Right ventricle myocardium superior (tissue), 1 donor: ENCODE measurements at regions not wholly inside any gene's neighbourhood (a gene's known extent, or its start where the extent isn't known, plus 50 kb on each side); places are given as distances from the start of the nearest gene placed in this dataset.
"Not testable (repeated sequence)": the region's sequence is repeated elsewhere in the genome, so short reads cannot be mapped to it uniquely, and the experiment has no call there.

Experiments
- ATAC-seq: fragments of 200-7000 bp; cut with Tn5 transposase; one replicate; pipeline ENCODE4 v1.9.1; 2020; ENCODE audit warnings: mild to moderate bottlenecking; ENCODE audit not compliant: poor library complexity
- DNase-seq: peaks from one replicate; pipeline ENCODE4 v3.0.0-alpha.2; 2020
- intact Hi-C: fragments of 100-400 bp; cut with DNase I; formaldehyde crosslinking; loops from one replicate; pipeline ENCODE4 v1.11.2; 2022
- donor health status: DM: no; HTN: yes; CAD: no; lungs with severe emphysema.

- DNase-seq = no peak
- intact Hi-C loops = no loop called here
- no peak for ATAC-seq
These were observed 129.3 kb downstream of the LNPK start for GRCh38 chr2:175872721-175873120.

GRCh38 chr2:175872005-175872348 lies 130.1 kb downstream of the LNPK start:
- DNase-seq (no peak), ATAC-seq (peak; percentile 90)
- intact Hi-C loops = no loop called here

DNA sequence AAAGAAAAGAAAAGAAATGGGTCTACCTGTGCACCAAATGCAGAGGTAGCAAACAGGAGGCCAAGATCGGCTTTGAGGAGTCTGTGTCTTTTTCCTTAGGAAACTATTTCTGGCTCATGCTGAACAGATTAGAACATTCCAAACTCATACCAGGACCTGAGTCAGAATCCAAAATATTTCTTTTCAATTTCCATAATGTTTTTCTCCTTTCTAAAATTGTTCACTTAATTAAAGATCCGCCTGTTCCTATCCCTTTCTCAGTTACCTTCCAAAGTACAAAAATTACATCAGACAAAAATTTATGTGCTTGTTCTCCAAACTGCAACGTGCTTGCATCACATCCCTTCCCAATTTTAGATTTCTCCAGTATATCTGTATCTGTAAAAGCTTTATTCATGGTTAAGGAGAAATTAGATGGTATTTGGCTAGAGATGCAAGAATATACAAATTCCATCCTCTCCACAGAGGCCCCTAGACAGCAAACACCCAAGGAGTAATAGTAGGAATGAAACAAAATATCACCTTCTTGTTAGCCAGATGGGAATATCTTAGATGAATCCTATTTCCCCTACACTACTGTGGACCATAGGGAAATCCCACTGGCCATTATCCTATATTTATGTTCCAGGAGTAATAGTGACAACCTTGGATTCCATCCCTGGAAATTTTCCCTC lies 130.6 kb downstream of the LNPK start:
- ATAC-seq (no peak), DNase-seq (no peak)
- intact Hi-C loops = no loop called here

DNA sequence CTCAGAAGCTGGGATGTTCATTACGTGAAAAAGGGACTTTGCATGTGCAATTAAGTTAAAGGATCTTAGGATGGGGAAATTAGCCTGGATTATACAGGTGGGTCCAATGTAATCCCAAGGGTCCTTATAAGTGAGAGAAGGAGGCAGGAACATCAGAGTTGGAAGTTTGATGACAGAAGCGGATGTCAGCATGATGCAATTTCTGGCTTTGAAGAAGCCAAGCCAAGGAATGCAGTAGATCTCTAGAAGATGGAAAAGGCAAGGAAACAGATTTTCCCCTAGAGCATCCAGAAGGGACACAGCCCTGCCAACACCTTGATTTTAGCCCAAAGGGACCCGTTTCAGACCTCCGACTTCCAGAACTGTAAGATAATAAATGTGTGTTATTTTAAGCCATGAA lies 136.4 kb downstream of the LNPK start:
- intact Hi-C loops = no loop called here
- no peak for ATAC-seq
- DNase-seq = no peak

- intact Hi-C loops = no loop called here
- DNase-seq (no peak), ATAC-seq (no peak)
These were observed 137.8 kb downstream of the LNPK start for GRCh38 chr2:175864137-175864850.

- intact Hi-C loops = no loop called here
- no peak for ATAC-seq
- DNase-seq = no peak
These were observed 140.1 kb downstream of the LNPK start for GRCh38 chr2:175861958-175862357.

DNA sequence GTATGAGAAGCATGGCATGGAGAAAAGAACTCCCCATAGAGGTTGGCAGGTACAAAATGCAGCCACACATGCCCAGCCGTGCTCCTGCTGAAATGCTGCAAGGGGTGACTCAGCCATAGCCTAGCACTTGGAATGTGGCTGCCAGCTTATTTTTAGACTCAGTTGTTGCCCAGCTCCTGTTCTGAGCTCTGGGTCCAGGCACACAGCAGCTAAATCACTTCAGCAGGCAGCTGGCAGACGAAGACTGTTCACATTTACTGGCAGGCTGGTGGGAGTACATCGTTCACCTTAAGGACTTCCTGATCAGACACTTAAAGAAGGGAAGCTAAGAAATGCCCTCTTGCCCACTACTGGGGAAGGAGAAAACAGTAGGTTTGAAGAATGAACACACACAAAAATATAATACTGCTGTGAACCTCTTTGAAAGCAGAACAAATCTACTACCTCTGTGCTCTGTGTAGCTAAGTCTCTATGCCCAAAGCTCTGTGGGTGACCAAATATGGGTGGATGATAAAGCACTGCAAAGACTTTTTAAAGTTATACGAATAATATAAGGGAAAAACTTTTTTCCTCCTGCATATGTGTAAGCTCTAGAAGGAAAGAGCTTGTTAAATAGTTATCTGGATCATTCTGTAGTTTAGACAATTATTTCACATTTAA lies 146.1 kb downstream of the LNPK start:
- DNase-seq = peak; percentile 50
- ATAC-seq = peak; percentile 97
- intact Hi-C loops = no loop called here

DNA sequence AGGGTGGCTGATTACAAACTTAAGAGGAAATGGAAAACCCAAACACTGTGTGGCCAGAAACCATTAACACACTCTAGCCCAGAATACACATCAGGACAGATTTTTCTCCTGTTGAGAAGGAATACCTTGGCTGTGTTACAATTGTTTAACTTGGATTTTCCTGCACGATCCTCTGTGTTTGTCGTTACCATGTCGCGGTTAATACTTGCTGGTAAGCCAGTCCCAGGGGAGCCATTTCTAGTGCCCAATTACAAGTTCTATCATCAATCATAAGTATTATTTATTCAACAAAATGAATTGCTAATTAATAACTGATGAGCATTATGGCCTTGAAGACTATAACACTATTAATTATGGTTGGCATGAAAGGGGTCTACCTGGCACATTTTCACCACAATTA lies 146.8 kb downstream of the LNPK start:
- ATAC-seq (no peak), DNase-seq (no peak)
- intact Hi-C loops = no loop called here

- ATAC-seq = no peak
- intact Hi-C loops = no loop called here
- DNase-seq = no peak
These were observed 147.4 kb downstream of the LNPK start for GRCh38 chr2:175854665-175855064.

DNA sequence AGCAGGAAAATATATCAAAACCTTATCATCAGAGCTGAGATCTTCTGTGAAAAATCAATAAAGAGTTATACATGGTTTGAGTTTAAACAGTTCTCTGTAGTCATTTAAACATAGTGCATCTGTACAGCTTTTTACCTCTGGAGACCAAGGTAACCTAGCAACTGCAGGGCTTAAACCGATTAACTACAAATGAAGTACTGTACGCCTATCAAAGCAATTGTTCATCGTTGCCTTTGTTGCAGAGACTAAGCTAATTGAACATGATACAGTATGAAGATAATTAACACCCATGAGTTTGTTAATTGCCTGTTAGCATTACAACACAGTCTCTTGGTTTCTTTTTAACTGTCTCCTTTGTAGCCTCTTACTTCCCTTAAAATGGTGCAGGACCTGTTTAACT lies 147.9 kb downstream of the LNPK start:
- ATAC-seq (no peak), DNase-seq (no peak)
- intact Hi-C loops = no loop called here

DNA sequence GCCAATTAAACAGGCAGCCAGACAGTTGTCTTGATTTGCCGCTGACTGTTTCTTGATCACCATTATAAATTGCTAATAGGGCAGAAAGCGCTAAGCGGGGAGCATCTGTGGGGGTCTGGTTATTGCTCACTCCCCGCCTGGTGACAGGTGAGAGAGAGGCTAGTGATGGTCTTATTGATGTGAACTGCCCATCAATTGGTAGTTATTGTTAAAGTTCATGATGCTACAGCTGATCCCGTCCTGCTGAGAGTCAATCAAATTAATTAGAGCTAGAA lies 148.5 kb downstream of the LNPK start:
- ATAC-seq (no peak), DNase-seq (no peak)
- intact Hi-C loops = no loop called here

- intact Hi-C loops = no loop called here
- ATAC-seq (no peak), DNase-seq (no peak)
These were observed 149.0 kb downstream of the LNPK start for GRCh38 chr2:175852879-175853615.

GRCh38 chr2:175847128-175847527 lies 154.9 kb downstream of the LNPK start:
- ATAC-seq (no peak), DNase-seq (no peak)
- intact Hi-C loops = no loop called here

DNA sequence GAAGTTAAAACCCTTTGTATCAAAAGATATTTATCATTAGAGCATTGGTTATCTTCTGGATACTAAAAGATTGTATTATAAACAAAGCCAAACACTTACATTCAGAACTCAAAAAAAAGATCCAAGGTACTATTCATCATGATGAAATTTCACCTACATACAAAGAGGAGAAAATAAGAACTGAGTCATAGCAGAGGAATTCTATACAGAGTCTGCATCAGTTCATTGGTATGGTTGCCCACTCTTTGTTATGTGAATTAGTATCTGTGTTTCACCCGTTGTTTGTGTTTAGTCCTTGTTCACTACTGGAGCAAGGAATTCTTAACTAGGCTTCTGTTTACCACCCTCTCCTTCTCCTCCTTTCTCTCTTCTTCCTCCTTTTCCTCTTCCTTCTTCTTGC lies 157.9 kb downstream of the LNPK start:
- intact Hi-C loops = no loop called here
- ATAC-seq = no peak

DNA sequence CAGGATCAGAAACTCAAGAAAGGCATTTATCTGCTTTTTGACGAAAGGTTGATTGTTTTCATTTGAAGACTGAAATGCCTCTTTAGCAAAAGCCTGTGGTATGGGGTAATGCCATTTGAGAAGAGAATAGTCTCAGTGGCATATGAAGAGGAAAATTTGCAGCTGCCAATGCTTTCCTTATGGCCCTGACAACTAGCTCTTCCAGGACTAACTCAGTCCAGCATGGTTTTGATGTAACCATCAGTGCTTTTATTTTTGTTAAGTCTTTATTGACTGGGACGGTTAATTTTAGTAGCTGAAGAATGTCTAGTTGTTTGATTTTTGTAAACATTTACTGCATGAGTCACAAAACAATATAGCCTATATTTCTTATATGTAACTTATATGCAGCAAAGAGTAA lies 158.4 kb downstream of the LNPK start:
- no peak for ATAC-seq
- intact Hi-C loops = no loop called here
- no peak for DNase-seq

More for the DNA sequence above, 157.9 kb downstream of the LNPK start:
- no peak for DNase-seq

- intact Hi-C loops = no loop called here
- no peak for DNase-seq
- no peak for ATAC-seq
These were observed 159.1 kb downstream of the LNPK start for GRCh38 chr2:175842996-175843395.

DNA sequence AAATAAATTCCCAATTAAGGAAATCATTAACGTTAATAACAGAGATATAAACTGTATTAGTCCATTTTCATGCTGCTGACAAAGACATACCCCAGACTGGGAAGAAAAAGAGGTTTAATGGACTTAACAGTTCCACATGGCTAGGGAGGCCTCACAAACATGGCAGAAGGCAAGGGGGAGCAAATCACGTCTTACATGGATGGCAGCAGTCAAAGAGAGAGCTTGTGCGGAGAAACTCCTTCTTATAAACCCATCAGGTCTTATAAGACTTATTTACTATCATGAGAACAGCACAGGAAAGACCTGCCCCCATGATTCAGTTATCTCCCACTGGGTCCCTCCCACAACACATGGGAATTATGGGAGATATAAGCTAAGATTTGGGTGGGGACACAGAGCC lies 161.3 kb downstream of the LNPK start:
- ATAC-seq, intact Hi-C loops, DNase-seq: not testable (repeated sequence)

GRCh38 chr2:175840256-175840655 lies 161.8 kb downstream of the LNPK start:
- intact Hi-C loops = no loop called here
- DNase-seq (no peak), ATAC-seq (no peak)

GRCh38 chr2:175838979-175839378 lies 163.1 kb downstream of the LNPK start:
- ATAC-seq (no peak), DNase-seq (no peak)
- intact Hi-C loops = no loop called here

GRCh38 chr2:175837046-175837445 lies 165.0 kb downstream of the LNPK start:
- DNase-seq (no peak), ATAC-seq (peak; percentile 68)
- intact Hi-C loops = no loop called here
